Neuronal stem cell (in vitro differentiated cells): ENCODE measurements at regions not wholly inside any gene's neighbourhood (a gene's known extent, or its start where the extent isn't known, plus 50 kb on each side); places are given as distances from the start of the nearest gene placed in this dataset.

Source experiments
- DNase-seq: peaks from one replicate; pipeline ENCODE4 v3.0.0-alpha.2; 2013; ENCODE audit warnings: low spot score
- H2AFZ ChIP-seq: one replicate; pipeline ENCODE4 v1.6.1; 2013; ENCODE audit warnings: mild to moderate bottlenecking, low read length, inconsistent platforms
- H2AK5ac ChIP-seq: 2 replicates; pipeline ENCODE4 v1.6.1; 2013; ENCODE audit warnings: low read depth, mild to moderate bottlenecking, inconsistent platforms, low read length, moderate library complexity, mixed read lengths
- H2BK120ac ChIP-seq: 2 replicates; pipeline ENCODE4 v1.6.1; 2013; ENCODE audit warnings: low read depth, mild to moderate bottlenecking, inconsistent platforms, low read length, moderate library complexity, mixed read lengths
- H2BK12ac ChIP-seq: one replicate; pipeline ENCODE4 v1.6.1; 2013; ENCODE audit warnings: low read length, inconsistent platforms
- H2BK15ac ChIP-seq: 2 replicates; pipeline ENCODE4 v1.6.1; 2013; ENCODE audit warnings: mild to moderate bottlenecking, low read length, inconsistent platforms, mixed read lengths
- H2BK5ac ChIP-seq: one replicate; pipeline ENCODE4 v1.6.1; 2013; ENCODE audit warnings: inconsistent platforms, mild to moderate bottlenecking, low read length, moderate library complexity
- H3K14ac ChIP-seq: one replicate; pipeline ENCODE4 v1.6.1; 2013; ENCODE audit warnings: low read length, inconsistent platforms
- H3K18ac ChIP-seq: 2 replicates; pipeline ENCODE4 v1.6.1; 2013; ENCODE audit warnings: low read length, inconsistent platforms
- H3K23ac ChIP-seq: 2 replicates; pipeline ENCODE4 v1.6.1; 2013; ENCODE audit warnings: low read depth, mild to moderate bottlenecking, mixed read lengths, low read length, inconsistent platforms; ENCODE audit not compliant: poor library complexity
- H3K27ac ChIP-seq: replicated peaks from 3 replicates; pipeline ENCODE4 v1.5.1; 2013; ENCODE audit warnings: low read length, inconsistent platforms
- H3K27me3 ChIP-seq, 3 experiments: 2 replicates each; pipeline ENCODE4 v1.6.1; 2013; ENCODE audit warnings: low read length in 3 of 3, mild to moderate bottlenecking in 2 of 3, inconsistent platforms in 1 of 3, low read depth in 1 of 3, mixed read lengths in 1 of 3, moderate library complexity in 1 of 3; ENCODE audit not compliant: control insufficient read depth in 3 of 3, insufficient read depth in 3 of 3
- H3K36me3 ChIP-seq, 2 donors: replicated peaks in 1 of 2; 2 replicates each; pipeline ENCODE4 v1.6.1; 2013; ENCODE audit warnings: low read length in 2 of 2; ENCODE audit not compliant: control insufficient read depth in 2 of 2, insufficient read depth in 2 of 2
- H3K4ac ChIP-seq: 2 replicates; pipeline ENCODE4 v1.6.1; 2013; ENCODE audit warnings: inconsistent platforms, mild to moderate bottlenecking, low read length, moderate library complexity
- H3K4me1 ChIP-seq, 2 donors: 1 replicate in 1 of 2; 2 replicates in 1 of 2; pipeline ENCODE4 v1.6.1; 2013; ENCODE audit warnings: low read length in 2 of 2, low read depth in 1 of 2; ENCODE audit not compliant: control insufficient read depth in 2 of 2, insufficient read depth in 1 of 2
- H3K4me2 ChIP-seq: one replicate; pipeline ENCODE4 v1.6.1; 2013; ENCODE audit warnings: mild to moderate bottlenecking, low read length, inconsistent platforms; ENCODE audit not compliant: insufficient read depth, poor library complexity, severe bottlenecking
- H3K4me3 ChIP-seq, 2 donors: 2 replicates each; pipeline ENCODE4 v1.5.1; 2013; ENCODE audit warnings: low read length in 2 of 2, mild to moderate bottlenecking in 2 of 2, inconsistent platforms in 1 of 2, moderate library complexity in 1 of 2
- H3K79me1 ChIP-seq: one replicate; pipeline ENCODE4 v1.6.1; 2013; ENCODE audit warnings: low read depth, mild to moderate bottlenecking, inconsistent platforms, low read length, moderate library complexity
- H3K9ac ChIP-seq: one replicate; pipeline ENCODE4 v1.6.1; 2013; ENCODE audit warnings: mild to moderate bottlenecking, low read depth, low read length, inconsistent platforms; ENCODE audit not compliant: poor library complexity
- H3K9me3 ChIP-seq, 2 donors: replicated peaks in 1 of 2; 2 replicates each; pipeline versions ENCODE3 to v1.6.1; 2013; ENCODE audit warnings: low read length in 2 of 2, mild to moderate bottlenecking in 2 of 2, inconsistent platforms in 1 of 2, low read depth in 1 of 2, mixed read lengths in 1 of 2, moderate library complexity in 1 of 2; ENCODE audit not compliant: control insufficient read depth in 2 of 2, insufficient read depth in 1 of 2
- H4K8ac ChIP-seq: one replicate; pipeline ENCODE4 v1.6.1; 2013; ENCODE audit warnings: low read depth, mild to moderate bottlenecking, inconsistent platforms, low read length, moderate library complexity
- H4K91ac ChIP-seq: one replicate; pipeline ENCODE4 v1.6.1; 2013; ENCODE audit warnings: low read length, low read depth, mild to moderate bottlenecking, inconsistent platforms; ENCODE audit not compliant: poor library complexity
- WGBS, 2 donors: extraction: QIAGEN DNeasy Blood & Tissue Kit; methylation state at CpG; one replicate each; pipeline ENCODE4 v1.1.7; 2013; ENCODE audit warnings: missing lambda C conversion rate in 2 of 2, mixed read lengths in 1 of 2; ENCODE audit not compliant: insufficient read length in 2 of 2, insufficient replicate concordance in 1 of 2; ENCODE audit errors: extremely low coverage in 2 of 2; 5-methylcytosine and 5-hydroxymethylcytosine counted together

GRCh38 chr7:86477343-86477935, 166.3 kb upstream of the GRM3 start:
- Histone ChIP-seq H3K4me1 (peaks cover 2 to 3% of the 10 kb centered on the region in 2 donors), H3K9ac (no peak overlapping the region), H3K27me3 (no peaks in the 10 kb centered on the region), H2AFZ (no peak overlapping the region), H3K4ac (no peak overlapping the region), H3K27ac (no peak overlapping the region), H3K9me3 (no peaks in the 10 kb centered on the region), H3K4me2 (no peak overlapping the region), H2BK12ac (no peak overlapping the region), H2BK5ac (no peak overlapping the region), H3K14ac (no peak overlapping the region), H2BK120ac (no peak overlapping the region), H4K8ac (no peak overlapping the region), H2BK15ac (no peak overlapping the region), H3K79me1 (no peaks in the 10 kb centered on the region), H4K91ac (no peak overlapping the region), H3K36me3 (no peaks in the 10 kb centered on the region), H2AK5ac (no peak overlapping the region), H3K4me3 (no peak overlapping the region), H3K18ac (no peak overlapping the region), H3K23ac (no peak overlapping the region)
- no peak for DNase-seq
- WGBS, 2 donors: no CpG with 5 or more reads among the region's 2 CpGs

GRCh38 chr7:86470763-86471162, 172.9 kb upstream of the GRM3 start:
- Histone ChIP-seq H3K23ac (no peak overlapping the region), H3K18ac (no peak overlapping the region), H3K9ac (no peak overlapping the region), H3K4ac (no peak overlapping the region), H2AK5ac (no peak overlapping the region), H3K36me3 (no peaks in the 10 kb centered on the region), H2AFZ (no peak overlapping the region), H3K14ac (no peak overlapping the region), H2BK15ac (no peak overlapping the region), H3K27ac (no peak overlapping the region), H4K91ac (no peak overlapping the region), H3K4me1 (peaks cover 2 to 3% of the 10 kb centered on the region in 2 donors), H3K79me1 (no peaks in the 10 kb centered on the region), H2BK12ac (no peak overlapping the region), H2BK5ac (no peak overlapping the region), H4K8ac (no peak overlapping the region), H3K9me3 (no peaks in the 10 kb centered on the region), H3K27me3 (no peaks in the 10 kb centered on the region), H3K4me2 (no peak overlapping the region), H2BK120ac (no peak overlapping the region), H3K4me3 (no peak overlapping the region)
- no peak for DNase-seq
- no CpG with 5 or more reads among the region's 1 CpG for WGBS, 2 donors

- Histone ChIP-seq H3K27me3 (no peaks in the 10 kb centered on the region), H3K27ac (no peak overlapping the region), H3K4me1 (peaks cover 2 to 3% of the 10 kb centered on the region in 2 donors), H2AFZ (peak overlapping the region; percentile 79), H3K9ac (no peak overlapping the region), H3K4me3 (no peak overlapping the region), H2BK5ac (no peak overlapping the region), H3K36me3 (no peaks in the 10 kb centered on the region), H3K79me1 (no peaks in the 10 kb centered on the region), H3K23ac (no peak overlapping the region), H2BK120ac (no peak overlapping the region), H2BK12ac (no peak overlapping the region), H3K4me2 (no peak overlapping the region), H3K18ac (no peak overlapping the region), H3K14ac (no peak overlapping the region), H2AK5ac (no peak overlapping the region), H3K4ac (no peak overlapping the region), H2BK15ac (no peak overlapping the region), H4K8ac (no peak overlapping the region), H4K91ac (no peak overlapping the region), H3K9me3 (no peaks in the 10 kb centered on the region)
- no CpG with 5 or more reads among the region's 9 CpGs for WGBS, 2 donors
- DNase-seq: peak; percentile 80
Observed at GRCh38 chr7:86469680-86470295, 173.9 kb upstream of the GRM3 start.

- H3K9ac ChIP-seq: no peak overlapping the region
- no peak overlapping the region for H3K4ac ChIP-seq
- no peak overlapping the region for H3K18ac ChIP-seq
- H3K27ac ChIP-seq: no peak overlapping the region
- no peak overlapping the region for H3K4me2 ChIP-seq
- H2AK5ac ChIP-seq: no peak overlapping the region
- no peak overlapping the region for H2BK5ac ChIP-seq
- no peak overlapping the region for H4K91ac ChIP-seq
- no peaks in the 10 kb centered on the region for H3K27me3 ChIP-seq
- H3K79me1 ChIP-seq: no peaks in the 10 kb centered on the region
- no peak overlapping the region for H2BK120ac ChIP-seq
- no peak overlapping the region for H3K23ac ChIP-seq
- H3K9me3 ChIP-seq: no peaks in the 10 kb centered on the region
- no peak overlapping the region for H4K8ac ChIP-seq
- H2AFZ ChIP-seq: no peak overlapping the region
- no peak overlapping the region for H3K4me3 ChIP-seq
- no peak overlapping the region for H2BK15ac ChIP-seq
- no peak for DNase-seq
- no peaks in the 10 kb centered on the region for H3K36me3 ChIP-seq
- H3K14ac ChIP-seq: no peak overlapping the region
- no CpG with 5 or more reads among the region's 2 CpGs for WGBS, 2 donors
- H2BK12ac ChIP-seq: no peak overlapping the region
- H3K4me1 ChIP-seq: peaks cover 0 to 2% of the 10 kb centered on the region in 2 donors
Observed at GRCh38 chr7:86454753-86455152, 189.0 kb upstream of the GRM3 start.
